Thyroid gland (tissue), 4 donors: ENCODE measurements at regions not wholly inside any gene's neighbourhood (a gene's known extent, or its start where the extent isn't known, plus 50 kb on each side); places are given as distances from the start of the nearest gene placed in this dataset.

ENCODE experiments used
- DNase-seq, 2 donors: peaks; one replicate each; pipeline ENCODE4 v3.0.0-alpha.2; 2019
- H3K27ac ChIP-seq, 3 donors: fragments of 200-600 bp; sonication (generic); 1 replicate in 2 of 3; 2 replicates in 1 of 3; pipeline ENCODE4 v1.5.1; 2016 to 2019; ENCODE audit warnings: mild to moderate bottlenecking in 1 of 3, moderate library complexity in 1 of 3
- H3K27me3 ChIP-seq: fragments of 200-600 bp; sonication (generic); one replicate; pipeline ENCODE4 v1.5.1; 2019
- H3K36me3 ChIP-seq, 2 donors: fragments of 200-600 bp; sonication (generic); one replicate each; pipeline ENCODE4 v1.5.1; 2016 to 2019
- H3K4me1 ChIP-seq, 2 donors: fragments of 200-600 bp; sonication (generic); one replicate each; pipeline ENCODE4 v1.5.1; 2017 to 2019
- H3K4me3 ChIP-seq, 3 donors: fragments of 200-600 bp; sonication (generic); replicated peaks in 1 of 3; 1 replicate in 2 of 3; 2 replicates in 1 of 3; pipeline ENCODE4 v1.5.1; 2016; ENCODE audit warnings: mild to moderate bottlenecking in 1 of 3
- H3K9me3 ChIP-seq: fragments of 200-600 bp; sonication (generic); one replicate; pipeline ENCODE4 v1.5.1; 2017
- CTCF ChIP-seq, 6 experiments: fragments of 200-600 bp in 3 of 6; fragments of 450-650 bp in 3 of 6; sonication (generic) in 3 of 6; IDR thresholded peaks; one replicate each; pipeline ENCODE4 v1.5.1; 2016 to 2019; ENCODE audit warnings: antibody characterized with exemption in 6 of 6, mild to moderate bottlenecking in 2 of 6, inconsistent platforms in 1 of 6, moderate library complexity in 1 of 6
- POLR2A ChIP-seq, 2 donors: fragments of 450-650 bp; IDR thresholded peaks; one replicate each; pipeline ENCODE4 v1.6.1; 2017; ENCODE audit warnings: antibody characterized with exemption in 2 of 2, mild to moderate bottlenecking in 2 of 2, moderate library complexity in 1 of 2
- whole genome bisulfite sequencing, 2 donors: methylation state at CpG; one replicate each; pipeline ENCODE4 v1.1.5; 2017; 5-methylcytosine and 5-hydroxymethylcytosine counted together
- intact Hi-C: fragments of 100-400 bp; cut with DNase I; formaldehyde crosslinking; loops from one replicate; pipeline ENCODE4 v1.15.1; 2023

GRCh38 chr5:136924490-136924889, 559.1 kb upstream of the TRPC7 start:
- DNase-seq = no peak
- 83 to 89% methylated on average over 1 of the region's 1 CpG for WGBS, 2 donors
- intact Hi-C loops = no loop called here
- Histone ChIP-seq H3K4me3 (no peak overlapping the region), H3K4me1 (no peaks in the 10 kb centered on the region), H3K36me3 (no peaks in the 10 kb centered on the region), H3K27me3 (no peaks in the 10 kb centered on the region), H3K9me3 (no peaks in the 10 kb centered on the region), H3K27ac (no peak overlapping the region)
- TF ChIP-seq POLR2A (IDR thresholded peaks at IDR 0.05) = no peak
- no peak for TF ChIP-seq CTCF (IDR thresholded peaks at IDR 0.05)

- WGBS, 2 donors = 87 to 88% methylated on average over 2 of the region's 2 CpGs
- intact Hi-C loops = no loop called here
- H3K4me3 ChIP-seq = no peak overlapping the region
- no peak overlapping the region for H3K27ac ChIP-seq
- no peaks in the 10 kb centered on the region for H3K36me3 ChIP-seq
- TF ChIP-seq POLR2A (IDR thresholded peaks at IDR 0.05) (no peak), CTCF (IDR thresholded peaks at IDR 0.05) (no peak)
- DNase-seq = no peak
- no peaks in the 10 kb centered on the region for H3K27me3 ChIP-seq
- no peaks in the 10 kb centered on the region for H3K4me1 ChIP-seq
- no peaks in the 10 kb centered on the region for H3K9me3 ChIP-seq
Observed at GRCh38 chr5:136910625-136911024, 545.3 kb upstream of the TRPC7 start.

GRCh38 chr5:136909906-136910305, 544.6 kb upstream of the TRPC7 start:
- no peaks in the 10 kb centered on the region for H3K36me3 ChIP-seq
- no peak for DNase-seq
- WGBS, 2 donors = 81 to 93% methylated on average over 2 of the region's 2 CpGs

DNA sequence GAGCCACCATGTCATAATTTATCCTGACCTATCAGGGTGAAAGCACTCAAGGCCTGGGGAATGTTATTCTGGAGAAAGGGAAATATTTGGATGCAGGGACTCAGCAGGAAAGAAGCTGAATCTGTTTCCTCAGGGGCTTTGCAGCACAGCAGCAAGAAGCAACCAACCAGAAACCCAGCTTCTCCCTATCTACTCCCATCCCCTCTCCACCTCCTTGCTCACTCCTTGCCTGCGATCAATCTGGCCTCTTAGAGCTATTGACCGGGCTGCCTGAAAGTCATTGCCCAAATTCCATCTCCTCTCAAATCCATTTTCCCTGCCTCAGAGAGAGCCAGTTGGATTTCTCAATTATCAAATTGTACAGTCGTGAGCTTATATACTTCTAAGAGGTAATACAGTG, 542.0 kb upstream of the TRPC7 start:
- intact Hi-C loops = no loop called here
- no peaks in the 10 kb centered on the region for H3K27me3 ChIP-seq
- H3K4me3 ChIP-seq = no peak overlapping the region
- no peaks in the 10 kb centered on the region for H3K9me3 ChIP-seq
- no peak overlapping the region for H3K27ac ChIP-seq
- WGBS, 2 donors = 59 to 64% methylated on average over 3 of the region's 3 CpGs
- no peaks in the 10 kb centered on the region for H3K36me3 ChIP-seq
- no peak for DNase-seq
- no peak for TF ChIP-seq POLR2A (IDR thresholded peaks at IDR 0.05)
- no peak for TF ChIP-seq CTCF (IDR thresholded peaks at IDR 0.05)
- no peaks in the 10 kb centered on the region for H3K4me1 ChIP-seq

More at GRCh38 chr5:136909906-136910305, 544.6 kb upstream of the TRPC7 start:
- H3K4me1 ChIP-seq = no peaks in the 10 kb centered on the region
- H3K27me3 ChIP-seq = no peaks in the 10 kb centered on the region
- H3K4me3 ChIP-seq = no peak overlapping the region
- H3K9me3 ChIP-seq = no peaks in the 10 kb centered on the region
- intact Hi-C loops = no loop called here
- TF ChIP-seq POLR2A (IDR thresholded peaks at IDR 0.05) (no peak), CTCF (IDR thresholded peaks at IDR 0.05) (no peak)
- H3K27ac ChIP-seq = no peak overlapping the region

DNA sequence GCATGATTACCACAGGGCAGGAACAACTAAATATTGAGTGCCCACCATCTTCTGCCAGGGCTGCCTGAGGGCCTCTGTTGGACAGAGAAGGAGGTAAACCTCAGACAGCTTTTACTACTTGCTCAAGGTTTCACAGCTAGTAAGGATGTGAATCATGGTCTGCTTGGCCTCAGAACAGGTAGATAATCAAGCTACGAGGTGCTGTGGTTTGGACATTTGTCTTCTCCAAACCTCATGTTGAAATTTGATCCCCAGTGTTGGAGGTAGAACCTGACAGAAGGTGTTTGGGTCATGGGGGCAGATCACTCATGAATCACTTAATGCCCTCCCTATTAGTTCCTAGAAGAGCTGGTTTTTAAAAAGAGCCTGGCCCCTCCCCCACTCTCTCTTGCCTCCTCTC, 541.2 kb upstream of the TRPC7 start:
- intact Hi-C loops = no loop called here
- no peaks in the 10 kb centered on the region for H3K27me3 ChIP-seq
- no peak for DNase-seq
- TF ChIP-seq POLR2A (IDR thresholded peaks at IDR 0.05) (no peak), CTCF (IDR thresholded peaks at IDR 0.05) (no peak)
- no peaks in the 10 kb centered on the region for H3K36me3 ChIP-seq
- H3K4me1 ChIP-seq = no peaks in the 10 kb centered on the region
- no peaks in the 10 kb centered on the region for H3K9me3 ChIP-seq
- H3K4me3 ChIP-seq = no peak overlapping the region
- H3K27ac ChIP-seq = no peak overlapping the region
- 71 to 72% methylated on average over 1 of the region's 1 CpG for WGBS, 2 donors
